Activated naive CD8-positive, alpha-beta T cell treated with anti-CD3 and anti-CD28 coated beads, Interleukin-2, amount 50 U/mL, for 24 hours (primary cell): ENCODE measurements at regions not wholly inside any gene's neighbourhood (a gene's known extent, or its start where the extent isn't known, plus 50 kb on each side); places are given as distances from the start of the nearest gene placed in this dataset.
"Not testable (repeated sequence)": the region's sequence is repeated elsewhere in the genome, so short reads cannot be mapped to it uniquely, and the experiment has no call there.

ENCODE experiments used
- ATAC-seq: fragments of 150-1000 bp; cut with Tn5 transposase; one replicate; pipeline ENCODE4 v1.10.0; 2021
- DNase-seq: peaks from one replicate; pipeline ENCODE4 v3.0.0; 2021
- H3K27ac Mint-ChIP-seq: one replicate; pipeline ENCODE4 v1.8.0; 2021; ENCODE audit warnings: mild to moderate bottlenecking, mixed read lengths
- H3K27me3 Mint-ChIP-seq: one replicate; pipeline ENCODE4 v1.8.0; 2021; ENCODE audit warnings: mixed read lengths
- H3K36me3 Mint-ChIP-seq: one replicate; pipeline ENCODE4 v1.8.0; 2021; ENCODE audit warnings: low read depth, mixed read lengths
- H3K4me1 Mint-ChIP-seq: one replicate; pipeline ENCODE4 v1.8.0; 2021; ENCODE audit warnings: mixed read lengths
- H3K4me3 Mint-ChIP-seq: one replicate; pipeline ENCODE4 v1.8.0; 2021; ENCODE audit warnings: mild to moderate bottlenecking, moderate library complexity, mixed read lengths
- H3K9me3 Mint-ChIP-seq: one replicate; pipeline ENCODE4 v1.8.0; 2021; ENCODE audit warnings: mixed read lengths

DNA sequence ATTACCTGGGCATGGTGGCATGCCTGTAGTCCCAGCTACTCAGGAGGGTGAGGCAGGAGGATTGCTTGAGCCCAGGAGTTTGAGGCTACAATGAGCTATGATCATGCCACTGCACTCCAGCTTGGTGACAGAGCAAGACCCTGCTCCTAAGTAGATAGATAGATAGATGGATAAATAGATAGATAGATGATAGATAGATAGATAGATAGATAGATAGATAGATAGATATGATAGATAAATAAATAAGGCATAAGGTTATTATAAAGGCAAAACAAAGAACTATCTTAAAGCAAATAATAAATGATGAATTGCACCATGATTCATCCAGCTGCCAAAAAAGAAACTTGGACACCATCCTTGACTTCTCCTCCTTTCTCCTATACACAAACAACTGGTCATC, 82.0 kb upstream of the DLX6 start:
- DNase-seq, H3K4me1 Mint-ChIP-seq, H3K9me3 Mint-ChIP-seq, H3K27ac Mint-ChIP-seq, ATAC-seq, H3K36me3 Mint-ChIP-seq, H3K4me3 Mint-ChIP-seq: not testable (repeated sequence)
- peaks cover 19% of the 10 kb centered on the region for H3K27me3 Mint-ChIP-seq

DNA sequence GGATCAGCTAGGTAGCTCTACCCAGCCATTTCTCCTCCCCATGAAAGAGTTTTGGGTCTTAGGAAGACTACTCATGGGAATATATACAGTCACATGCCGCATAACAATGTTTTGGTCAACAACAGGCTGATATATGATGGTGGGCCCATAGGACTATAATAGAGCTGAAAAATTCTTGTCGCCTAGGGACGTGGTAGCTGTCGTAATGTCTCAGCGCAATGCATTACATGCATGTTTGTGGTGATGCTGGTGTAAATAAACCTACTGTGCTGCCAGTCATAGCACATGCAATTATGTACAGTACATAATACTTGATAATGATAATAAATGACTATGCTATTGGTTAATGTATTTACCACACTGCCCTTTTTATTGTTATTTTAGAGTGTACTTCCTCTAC, 78.2 kb upstream of the DLX6 start:
- H3K27me3 Mint-ChIP-seq, result peaks cover 10% of the 10 kb centered on the region
- no peaks in the 10 kb centered on the region for H3K9me3 Mint-ChIP-seq
- no peak overlapping the region for H3K27ac Mint-ChIP-seq
- DNase-seq (no peak), ATAC-seq (no peak)
- H3K4me3 Mint-ChIP-seq, result no peak overlapping the region
- no peaks in the 10 kb centered on the region for H3K36me3 Mint-ChIP-seq
- H3K4me1 Mint-ChIP-seq, result no peaks in the 10 kb centered on the region

DNA sequence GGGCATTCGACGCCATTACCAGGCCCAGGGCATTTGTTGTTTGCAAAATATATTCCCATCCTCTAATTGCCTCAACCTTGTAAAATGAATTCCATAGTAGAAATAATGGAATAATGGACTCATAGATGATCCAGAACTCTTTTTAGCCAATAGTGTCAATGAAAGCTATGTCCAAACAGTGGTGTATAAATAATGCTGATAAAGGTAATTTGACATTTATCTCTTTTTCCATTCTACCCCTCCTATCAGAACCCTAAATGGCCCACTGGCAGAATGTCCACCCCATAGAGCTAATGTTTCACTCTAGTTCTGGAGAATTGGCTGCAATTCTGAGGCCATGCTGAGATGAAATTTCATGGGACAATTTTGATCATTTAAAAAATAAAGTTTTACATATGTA, 76.4 kb upstream of the DLX6 start:
- no peak overlapping the region for H3K27ac Mint-ChIP-seq
- peaks cover 9% of the 10 kb centered on the region for H3K27me3 Mint-ChIP-seq
- ATAC-seq (no peak), DNase-seq (no peak)
- H3K36me3 Mint-ChIP-seq, result no peaks in the 10 kb centered on the region
- no peaks in the 10 kb centered on the region for H3K9me3 Mint-ChIP-seq
- H3K4me3 Mint-ChIP-seq, result no peak overlapping the region
- no peaks in the 10 kb centered on the region for H3K4me1 Mint-ChIP-seq

DNA sequence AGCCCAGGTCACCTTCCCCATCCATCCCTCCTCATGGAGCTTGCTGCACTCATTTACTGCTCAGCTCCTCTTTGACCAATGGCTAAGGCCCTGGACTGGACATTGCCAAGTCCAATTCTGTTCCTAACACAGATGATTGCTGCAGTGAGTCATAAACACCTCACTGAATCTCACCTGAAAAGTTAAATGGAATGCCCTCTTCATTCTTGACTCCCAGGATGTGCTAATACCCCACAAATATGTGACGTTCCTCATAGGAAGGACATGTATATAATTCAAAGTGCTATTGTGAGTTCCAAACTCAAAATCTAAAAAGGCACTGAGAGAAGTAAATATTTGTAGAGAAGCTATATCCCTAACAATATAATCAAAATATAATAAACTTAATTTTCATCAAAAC, 73.5 kb upstream of the DLX6 start:
- DNase-seq (no peak), ATAC-seq (no peak)
- no peaks in the 10 kb centered on the region for H3K36me3 Mint-ChIP-seq
- no peaks in the 10 kb centered on the region for H3K4me1 Mint-ChIP-seq
- H3K27me3 Mint-ChIP-seq, result peaks cover 4% of the 10 kb centered on the region
- no peak overlapping the region for H3K27ac Mint-ChIP-seq
- H3K9me3 Mint-ChIP-seq, result no peaks in the 10 kb centered on the region
- no peak overlapping the region for H3K4me3 Mint-ChIP-seq

DNA sequence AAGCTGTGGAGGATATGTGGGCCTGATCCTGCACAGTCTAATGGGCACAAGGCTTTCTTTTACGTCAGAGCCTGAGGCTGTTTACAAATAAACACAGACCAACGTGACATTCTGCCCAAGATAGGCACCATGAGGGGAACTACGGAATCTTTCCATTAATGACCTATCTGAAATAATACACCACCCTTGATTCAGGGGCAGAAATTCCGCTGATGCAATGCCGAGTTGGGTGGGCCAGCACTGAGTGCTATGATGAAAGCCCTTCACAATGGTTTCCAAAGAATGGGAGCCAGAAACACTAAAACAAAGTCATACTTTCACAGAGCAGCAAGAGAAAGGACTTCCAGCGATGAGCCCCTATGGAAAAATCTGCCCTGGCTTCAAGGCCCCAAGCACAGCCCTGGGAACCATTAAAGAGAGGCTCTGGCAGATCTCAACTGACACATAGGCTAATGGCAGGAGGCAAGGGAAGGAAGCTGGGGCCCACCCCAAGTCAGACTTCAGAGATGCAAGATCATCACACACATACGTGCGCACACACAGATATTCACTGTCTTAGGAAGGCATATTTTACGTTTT, 72.2 kb upstream of the DLX6 start:
- peaks cover 4% of the 10 kb centered on the region for H3K27me3 Mint-ChIP-seq
- H3K4me1 Mint-ChIP-seq, result no peaks in the 10 kb centered on the region
- ATAC-seq, result no peak
- no peaks in the 10 kb centered on the region for H3K36me3 Mint-ChIP-seq
- no peak overlapping the region for H3K4me3 Mint-ChIP-seq
- no peak overlapping the region for H3K27ac Mint-ChIP-seq
- H3K9me3 Mint-ChIP-seq, result no peaks in the 10 kb centered on the region
- DNase-seq, result no peak

DNA sequence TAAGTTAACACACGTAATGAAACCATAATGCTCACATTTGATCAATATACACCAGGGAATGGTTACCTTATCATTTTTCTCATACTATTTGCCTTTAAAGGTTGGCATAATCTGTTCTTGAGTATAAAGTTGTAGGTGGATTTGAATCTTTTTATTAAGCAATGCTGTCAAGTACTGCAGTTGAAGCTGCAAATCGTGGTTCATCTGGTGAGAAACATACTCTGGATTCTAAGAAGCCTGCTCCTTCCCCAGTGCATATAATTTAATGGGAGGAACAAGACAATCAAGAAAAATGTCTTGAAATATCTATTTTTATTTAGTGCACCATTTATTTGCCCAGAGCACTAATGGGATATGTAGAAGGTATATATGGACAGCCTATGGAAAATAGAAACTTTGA, 68.7 kb upstream of the DLX6 start:
- Mint-ChIP-seq H3K36me3 (no peaks in the 10 kb centered on the region), H3K4me3 (no peak overlapping the region), H3K4me1 (no peaks in the 10 kb centered on the region), H3K9me3 (no peaks in the 10 kb centered on the region), H3K27me3 (peaks cover 4% of the 10 kb centered on the region), H3K27ac (no peak overlapping the region)
- DNase-seq (no peak), ATAC-seq (no peak)

DNA sequence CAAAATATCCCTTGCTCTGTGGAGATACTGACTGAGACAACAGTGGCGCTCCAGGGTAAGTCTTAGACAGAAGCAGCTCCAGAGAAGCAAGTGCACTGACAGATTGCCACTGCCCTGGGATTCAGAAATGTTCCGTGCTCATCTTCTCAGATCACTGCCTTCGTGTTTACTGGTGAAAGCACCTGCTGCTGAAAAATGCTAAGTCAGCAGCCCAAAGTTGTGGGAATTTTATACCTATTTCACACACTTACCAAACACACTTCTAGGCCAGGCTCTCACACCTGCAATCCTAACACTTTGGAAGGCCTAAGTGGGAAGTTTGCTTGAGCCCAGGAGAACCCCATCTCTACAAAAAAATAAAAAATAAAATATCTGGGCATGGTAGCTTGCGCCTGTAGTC, 63.2 kb upstream of the DLX6 start:
- H3K27ac Mint-ChIP-seq, result no peak overlapping the region
- no peak overlapping the region for H3K4me3 Mint-ChIP-seq
- no peaks in the 10 kb centered on the region for H3K4me1 Mint-ChIP-seq
- H3K9me3 Mint-ChIP-seq, result no peaks in the 10 kb centered on the region
- H3K27me3 Mint-ChIP-seq, result no peaks in the 10 kb centered on the region
- H3K36me3 Mint-ChIP-seq, result no peaks in the 10 kb centered on the region
- DNase-seq (no peak), ATAC-seq (no peak)

DNA sequence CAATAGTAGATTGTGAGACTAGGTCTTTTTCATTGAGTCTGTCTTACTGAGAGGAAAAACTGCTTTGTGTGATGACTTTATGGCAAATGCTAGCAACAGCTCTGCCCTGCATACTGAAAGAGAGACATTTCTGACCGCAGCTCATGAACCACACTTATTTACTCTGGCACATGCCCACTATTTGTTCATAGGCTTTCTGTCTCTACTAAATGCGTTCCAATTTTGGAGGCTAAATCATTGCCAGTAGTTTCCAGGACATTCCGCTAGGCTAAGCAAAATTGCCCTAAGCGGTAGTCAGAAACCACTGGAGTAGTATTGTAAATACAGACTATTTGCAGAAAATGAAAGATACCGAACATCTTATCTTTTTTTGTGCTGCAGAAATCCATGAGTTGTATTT, 55.6 kb upstream of the DLX6 start:
- H3K36me3 Mint-ChIP-seq, result no peaks in the 10 kb centered on the region
- H3K4me3 Mint-ChIP-seq, result no peak overlapping the region
- peaks cover 1% of the 10 kb centered on the region for H3K27me3 Mint-ChIP-seq
- H3K27ac Mint-ChIP-seq, result no peak overlapping the region
- no peak for DNase-seq
- no peaks in the 10 kb centered on the region for H3K9me3 Mint-ChIP-seq
- no peak for ATAC-seq
- H3K4me1 Mint-ChIP-seq, result no peaks in the 10 kb centered on the region

DNA sequence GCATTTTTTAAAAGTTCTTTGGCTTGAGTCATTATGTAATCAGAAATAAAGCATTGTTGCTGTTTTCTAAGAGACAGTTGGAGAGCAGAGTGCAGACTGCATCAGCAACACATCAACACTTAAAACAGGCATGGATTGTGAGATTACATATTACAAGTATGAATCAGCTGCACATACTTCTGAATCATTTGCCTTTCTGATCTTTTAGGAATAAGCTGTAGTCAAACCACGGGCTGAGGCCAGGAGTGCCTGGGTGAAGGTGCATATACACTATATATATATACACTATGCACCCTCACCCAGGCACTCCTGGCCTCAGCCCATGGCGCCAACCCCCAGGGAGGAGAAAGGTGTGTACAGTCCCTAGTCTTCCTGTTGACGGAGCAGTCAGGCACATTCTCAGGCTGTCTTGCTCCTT, 52.4 kb upstream of the DLX6 start:
- Mint-ChIP-seq H3K4me1 (no peaks in the 10 kb centered on the region), H3K36me3 (no peaks in the 10 kb centered on the region), H3K9me3 (no peaks in the 10 kb centered on the region), H3K27ac (no peak overlapping the region), H3K4me3 (no peak overlapping the region), H3K27me3 (peaks cover 7% of the 10 kb centered on the region)
- DNase-seq (no peak), ATAC-seq (no peak)

DNA sequence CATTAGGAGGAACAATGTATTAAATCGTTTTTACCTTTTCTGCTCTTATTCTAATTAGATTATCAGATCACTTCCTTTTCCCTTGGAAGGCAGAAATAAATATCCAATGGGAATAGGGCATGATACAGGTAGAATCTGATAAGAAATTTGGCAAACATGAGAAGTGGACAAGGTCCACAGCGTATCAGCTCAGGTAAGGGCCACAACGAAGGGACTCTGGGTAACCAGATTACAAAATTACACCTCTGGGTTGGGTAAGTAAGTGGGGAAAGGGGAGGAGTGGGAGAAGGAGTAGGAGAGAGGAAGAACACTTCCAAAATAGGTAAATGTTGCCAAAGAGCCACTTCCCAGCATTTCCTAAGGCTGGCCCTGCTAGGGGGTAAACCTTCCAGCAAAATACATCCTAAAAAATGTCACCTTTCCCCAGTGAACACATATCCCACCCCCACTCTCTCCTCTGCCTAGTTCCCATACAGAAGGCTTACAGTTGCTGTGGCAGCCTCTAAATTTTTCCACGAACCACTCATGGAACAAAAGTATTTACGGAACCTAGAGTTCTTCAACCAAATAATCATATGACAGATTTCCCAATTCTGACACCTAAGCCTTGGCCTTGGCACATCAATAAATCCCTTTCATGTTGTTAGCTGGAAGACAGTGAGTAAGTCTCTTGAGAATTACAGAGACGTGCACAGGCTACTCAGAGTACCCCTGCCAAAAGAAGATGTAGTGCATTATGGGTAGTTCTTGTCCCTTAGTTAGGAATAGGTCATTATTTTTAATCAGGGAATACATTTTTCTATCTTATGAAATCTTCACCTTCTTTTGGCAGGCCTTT, 51.5 kb upstream of the DLX6 start:
- no peaks in the 10 kb centered on the region for H3K9me3 Mint-ChIP-seq
- H3K27ac Mint-ChIP-seq, result no peak overlapping the region
- ATAC-seq, result no peak
- H3K4me1 Mint-ChIP-seq, result no peaks in the 10 kb centered on the region
- H3K27me3 Mint-ChIP-seq, result peaks cover 7% of the 10 kb centered on the region
- no peak overlapping the region for H3K4me3 Mint-ChIP-seq
- no peak for DNase-seq
- H3K36me3 Mint-ChIP-seq, result no peaks in the 10 kb centered on the region
